ENCODE measurements at regions not wholly inside any gene's neighbourhood (a gene's known extent, or its start where the extent isn't known, plus 50 kb on each side); places are given as distances from the start of the nearest gene placed in this dataset.

DNA sequence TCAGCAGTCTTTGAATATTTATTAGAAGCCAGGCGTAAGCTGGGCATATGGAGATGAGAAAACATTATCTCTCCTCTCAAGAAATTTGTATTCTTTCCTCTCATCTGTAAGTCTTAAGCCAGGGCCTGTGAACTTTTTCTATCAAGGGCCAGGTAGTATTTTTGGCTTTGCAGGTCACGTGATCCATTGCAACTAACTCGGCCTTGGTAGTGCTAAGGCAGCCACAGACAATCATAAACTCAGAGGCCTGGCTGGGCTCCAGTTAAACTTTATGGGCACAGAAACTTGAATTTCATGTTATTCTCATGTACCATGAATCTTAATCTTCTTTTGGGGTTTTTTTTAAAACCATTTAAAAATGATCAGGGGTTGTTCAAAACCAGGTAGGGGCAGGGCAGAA is 117.4 kb upstream of the PELI2 start:
- no peak for ATAC-seq (ENCODE audit: insufficient read depth, low FRiP score)
- Histone ChIP-seq H3K9ac (ENCODE audit: insufficient read depth in 1 of 2, low read length in 2 of 2) (no peak overlapping the region), H3K36me3 (ENCODE audit: control insufficient read depth in 4 of 4, insufficient read depth in 4 of 4, low read length in 4 of 4) (no peaks in the 10 kb centered on the region), H3K9me3 (ENCODE audit: control insufficient read depth in 4 of 4, insufficient read depth in 3 of 4, low read length in 3 of 4) (no peaks in the 10 kb centered on the region), H3K27ac (ENCODE audit: low read depth in 1 of 2, low read length in 1 of 2) (no peak overlapping the region), H3K4me1 (ENCODE audit: control insufficient read depth in 5 of 5, insufficient read depth in 5 of 5, low read length in 5 of 5) (peaks cover 0 to 10% (median 2%) of the 10 kb centered on the region in 5 donors), H3K4me3 (no peak overlapping the region), H3K27me3 (ENCODE audit: control insufficient read depth in 3 of 3, insufficient read depth in 3 of 3, low read length in 2 of 3) (no peaks in the 10 kb centered on the region)
- 91 to 94% methylated on average over 3 of the region's 3 CpGs for whole genome bisulfite sequencing, 2 donors
- TF ChIP-seq, protein P1, sequence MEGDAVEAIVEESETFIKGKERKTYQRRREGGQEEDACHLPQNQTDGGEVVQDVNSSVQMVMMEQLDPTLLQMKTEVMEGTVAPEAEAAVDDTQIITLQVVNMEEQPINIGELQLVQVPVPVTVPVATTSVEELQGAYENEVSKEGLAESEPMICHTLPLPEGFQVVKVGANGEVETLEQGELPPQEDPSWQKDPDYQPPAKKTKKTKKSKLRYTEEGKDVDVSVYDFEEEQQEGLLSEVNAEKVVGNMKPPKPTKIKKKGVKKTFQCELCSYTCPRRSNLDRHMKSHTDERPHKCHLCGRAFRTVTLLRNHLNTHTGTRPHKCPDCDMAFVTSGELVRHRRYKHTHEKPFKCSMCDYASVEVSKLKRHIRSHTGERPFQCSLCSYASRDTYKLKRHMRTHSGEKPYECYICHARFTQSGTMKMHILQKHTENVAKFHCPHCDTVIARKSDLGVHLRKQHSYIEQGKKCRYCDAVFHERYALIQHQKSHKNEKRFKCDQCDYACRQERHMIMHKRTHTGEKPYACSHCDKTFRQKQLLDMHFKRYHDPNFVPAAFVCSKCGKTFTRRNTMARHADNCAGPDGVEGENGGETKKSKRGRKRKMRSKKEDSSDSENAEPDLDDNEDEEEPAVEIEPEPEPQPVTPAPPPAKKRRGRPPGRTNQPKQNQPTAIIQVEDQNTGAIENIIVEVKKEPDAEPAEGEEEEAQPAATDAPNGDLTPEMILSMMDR (IDR thresholded peaks at IDR 0.05; ENCODE audit: control extremely low read depth, extremely low read depth): no peak
- no peak for DNase-seq

DNA sequence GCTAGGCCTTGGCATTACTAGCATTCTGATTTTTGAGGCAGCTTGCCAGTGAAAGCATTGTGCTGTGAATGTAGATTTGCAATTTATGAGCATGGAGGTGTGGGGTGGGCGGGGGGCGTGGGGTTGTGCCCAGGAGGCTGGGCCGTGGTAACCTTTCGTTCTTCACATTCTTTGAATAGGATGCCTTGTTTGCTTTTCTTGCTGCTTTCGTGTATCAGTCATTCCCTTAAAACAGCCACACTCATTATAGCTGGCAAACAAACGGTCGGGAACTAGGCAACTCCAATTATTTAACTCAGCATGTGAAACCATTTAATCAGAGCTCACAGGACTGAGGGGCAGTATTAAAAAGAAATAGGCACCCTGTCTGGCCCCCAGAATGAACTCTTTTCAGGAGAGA is 115.9 kb upstream of the PELI2 start:
- DNase-seq: no peak
- Histone ChIP-seq H3K27me3 (ENCODE audit: control insufficient read depth in 3 of 3, insufficient read depth in 3 of 3, low read length in 2 of 3) (no peaks in the 10 kb centered on the region), H3K36me3 (ENCODE audit: control insufficient read depth in 4 of 4, insufficient read depth in 4 of 4, low read length in 4 of 4) (no peaks in the 10 kb centered on the region), H3K9ac (ENCODE audit: insufficient read depth in 1 of 2, low read length in 2 of 2) (no peak overlapping the region), H3K4me1 (ENCODE audit: control insufficient read depth in 5 of 5, insufficient read depth in 5 of 5, low read length in 5 of 5) (peaks cover 0 to 10% (median 2%) of the 10 kb centered on the region in 5 donors), H3K9me3 (ENCODE audit: control insufficient read depth in 4 of 4, insufficient read depth in 3 of 4, low read length in 3 of 4) (no peaks in the 10 kb centered on the region), H3K4me3 (no peak overlapping the region), H3K27ac (ENCODE audit: low read depth in 1 of 2, low read length in 1 of 2) (no peak overlapping the region)
- no peak for ATAC-seq (ENCODE audit: insufficient read depth, low FRiP score)
- WGBS, 2 donors: 74 to 87% methylated on average over 7 of the region's 7 CpGs
- TF ChIP-seq, protein P1 (IDR thresholded peaks at IDR 0.05; ENCODE audit: control extremely low read depth, extremely low read depth): no peak

DNA sequence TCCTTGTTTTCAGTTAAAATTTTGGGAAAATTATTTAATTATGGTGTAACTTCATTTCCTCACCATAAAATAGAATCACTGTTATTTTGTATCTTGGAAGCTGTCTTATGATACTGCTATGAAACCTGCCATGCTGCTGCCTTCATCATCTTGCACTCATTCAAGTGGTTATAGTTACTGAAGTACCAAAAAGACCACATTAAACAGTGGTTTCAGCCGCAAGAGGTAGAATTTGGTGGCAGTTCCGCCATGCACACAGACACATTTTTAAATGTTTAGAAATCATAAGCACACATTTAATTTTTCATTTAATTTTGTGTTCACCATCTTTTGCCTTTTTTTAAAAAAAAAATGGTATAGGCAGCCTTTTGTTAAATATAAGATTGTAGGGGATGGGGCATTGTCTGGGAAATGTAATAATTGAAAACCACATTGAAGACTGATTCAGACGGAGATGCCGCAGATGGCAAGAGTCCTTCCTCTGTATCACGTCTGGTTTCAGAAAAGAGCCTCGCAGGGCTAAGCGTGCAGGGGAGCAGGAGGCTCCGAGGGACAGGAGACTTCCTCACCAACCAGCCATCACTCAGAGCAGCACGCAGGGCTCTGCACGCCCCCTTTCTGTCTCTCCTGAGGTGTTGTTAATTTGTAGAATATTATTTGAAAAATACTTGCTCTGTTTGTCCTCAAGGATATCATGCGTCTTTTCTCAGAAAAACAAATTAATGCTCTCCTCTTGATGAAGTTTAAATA is 115.2 kb upstream of the PELI2 start:
- no peaks in the 10 kb centered on the region for H3K36me3 ChIP-seq (ENCODE audit: control insufficient read depth in 4 of 4, insufficient read depth in 4 of 4, low read length in 4 of 4)
- DNase-seq (no peak), ATAC-seq (ENCODE audit: insufficient read depth, low FRiP score) (no peak)
- peaks cover 0 to 3% (median 0%) of the 10 kb centered on the region in 4 donors for H3K9me3 ChIP-seq (ENCODE audit: control insufficient read depth in 4 of 4, insufficient read depth in 3 of 4, low read length in 3 of 4)
- H3K9ac ChIP-seq (ENCODE audit: insufficient read depth in 1 of 2, low read length in 2 of 2): no peak overlapping the region
- H3K27me3 ChIP-seq (ENCODE audit: control insufficient read depth in 3 of 3, insufficient read depth in 3 of 3, low read length in 2 of 3): no peaks in the 10 kb centered on the region
- TF ChIP-seq, protein P1 (IDR thresholded peaks at IDR 0.05; ENCODE audit: control extremely low read depth, extremely low read depth): no peak
- WGBS, 2 donors: 69 to 77% methylated on average over 11 of the region's 11 CpGs
- no peak overlapping the region for H3K27ac ChIP-seq (ENCODE audit: low read depth in 1 of 2, low read length in 1 of 2)
- no peak overlapping the region for H3K4me3 ChIP-seq
- peaks cover 0 to 10% (median 2%) of the 10 kb centered on the region in 5 donors for H3K4me1 ChIP-seq (ENCODE audit: control insufficient read depth in 5 of 5, insufficient read depth in 5 of 5, low read length in 5 of 5)

All from lung (tissue), 11 donors.